Upper lobe of right lung (tissue), 1 donor: ENCODE measurements at regions not wholly inside any gene's neighbourhood (a gene's known extent, or its start where the extent isn't known, plus 50 kb on each side); places are given as distances from the start of the nearest gene placed in this dataset.

Experiments
- ATAC-seq: fragments of 200-7000 bp; cut with Tn5 transposase; one replicate; pipeline ENCODE4 v1.9.1; 2020; ENCODE audit warnings: mild to moderate bottlenecking, moderate library complexity
- DNase-seq: peaks from one replicate; pipeline ENCODE4 v3.0.0-alpha.2; 2020
- H3K27ac ChIP-seq: fragments of 200-600 bp; one replicate; pipeline ENCODE4 v1.8.0; 2022
- H3K27me3 ChIP-seq: fragments of 200-600 bp; one replicate; pipeline ENCODE4 v1.8.0; 2022; ENCODE audit warnings: mild to moderate bottlenecking
- H3K36me3 ChIP-seq: fragments of 200-600 bp; one replicate; pipeline ENCODE4 v1.8.0; 2022
- H3K4me1 ChIP-seq: fragments of 200-600 bp; one replicate; pipeline ENCODE4 v1.8.0; 2022
- H3K4me3 ChIP-seq: fragments of 200-600 bp; one replicate; pipeline ENCODE4 v1.8.0; 2022; ENCODE audit warnings: mild to moderate bottlenecking
- H3K9me3 ChIP-seq: fragments of 200-600 bp; one replicate; pipeline ENCODE4 v1.8.0; 2022
- intact Hi-C: fragments of 100-400 bp; cut with DNase I; formaldehyde crosslinking; loops from one replicate; pipeline ENCODE4 v1.11.0; 2022
- TF ChIP-seq, protein P1 (sequence below): fragments of 200-600 bp; IDR thresholded peaks from one replicate; pipeline ENCODE4 v1.8.0; 2022; ENCODE audit warnings: antibody characterized with exemption
- donor health status: DM: no; HTN: yes; CAD: no; lungs with severe emphysema.

DNA sequence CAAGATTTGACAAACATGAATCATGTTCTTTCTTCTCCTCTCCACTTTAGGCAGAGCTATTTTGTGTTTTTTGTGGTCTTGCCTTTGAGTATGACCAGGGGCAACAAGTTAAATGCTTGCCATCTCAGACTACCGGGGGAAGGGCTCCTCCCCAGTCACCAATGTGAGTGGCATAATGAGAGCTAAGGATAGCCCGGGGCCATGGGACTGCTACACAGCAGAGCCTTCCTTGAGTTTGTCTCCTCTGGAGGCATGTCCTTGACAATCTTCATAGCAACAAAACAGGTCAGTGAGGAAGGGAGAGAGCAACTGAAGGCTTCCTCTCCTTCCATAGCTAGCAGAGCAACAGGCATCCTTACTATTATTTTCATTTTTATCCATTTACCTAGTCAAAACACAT, 299.3 kb downstream of the ENC1 start:
- no peaks in the 10 kb centered on the region for H3K27me3 ChIP-seq

DNA sequence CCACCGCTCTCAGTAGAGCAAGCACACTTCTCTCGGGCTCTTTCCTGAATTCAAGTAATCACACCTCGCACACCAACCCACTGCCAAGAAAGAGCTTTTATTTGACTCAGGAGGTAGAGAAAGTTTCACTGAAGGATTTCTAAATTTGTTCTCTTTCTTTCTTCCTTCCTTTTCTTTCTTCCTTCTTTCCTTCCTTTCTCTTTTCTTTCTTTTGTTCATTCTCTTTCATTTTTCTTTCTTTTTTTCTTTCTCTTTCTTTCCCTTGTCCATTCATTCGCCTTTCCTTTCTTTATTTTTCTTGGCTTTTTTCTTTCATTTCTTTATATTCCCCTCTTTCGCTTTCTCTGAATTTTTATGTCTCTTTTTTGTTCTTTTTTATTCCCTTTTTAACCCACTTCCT, 300.1 kb downstream of the ENC1 start:
- no peak overlapping the region for H3K27ac ChIP-seq
- H3K4me1 ChIP-seq = peaks cover 3% of the 10 kb centered on the region
- H3K27me3 ChIP-seq = no peaks in the 10 kb centered on the region
- no peaks in the 10 kb centered on the region for H3K9me3 ChIP-seq
- no peak for DNase-seq
- no peak for ATAC-seq
- no peaks in the 10 kb centered on the region for H3K36me3 ChIP-seq
- TF ChIP-seq, protein P1, sequence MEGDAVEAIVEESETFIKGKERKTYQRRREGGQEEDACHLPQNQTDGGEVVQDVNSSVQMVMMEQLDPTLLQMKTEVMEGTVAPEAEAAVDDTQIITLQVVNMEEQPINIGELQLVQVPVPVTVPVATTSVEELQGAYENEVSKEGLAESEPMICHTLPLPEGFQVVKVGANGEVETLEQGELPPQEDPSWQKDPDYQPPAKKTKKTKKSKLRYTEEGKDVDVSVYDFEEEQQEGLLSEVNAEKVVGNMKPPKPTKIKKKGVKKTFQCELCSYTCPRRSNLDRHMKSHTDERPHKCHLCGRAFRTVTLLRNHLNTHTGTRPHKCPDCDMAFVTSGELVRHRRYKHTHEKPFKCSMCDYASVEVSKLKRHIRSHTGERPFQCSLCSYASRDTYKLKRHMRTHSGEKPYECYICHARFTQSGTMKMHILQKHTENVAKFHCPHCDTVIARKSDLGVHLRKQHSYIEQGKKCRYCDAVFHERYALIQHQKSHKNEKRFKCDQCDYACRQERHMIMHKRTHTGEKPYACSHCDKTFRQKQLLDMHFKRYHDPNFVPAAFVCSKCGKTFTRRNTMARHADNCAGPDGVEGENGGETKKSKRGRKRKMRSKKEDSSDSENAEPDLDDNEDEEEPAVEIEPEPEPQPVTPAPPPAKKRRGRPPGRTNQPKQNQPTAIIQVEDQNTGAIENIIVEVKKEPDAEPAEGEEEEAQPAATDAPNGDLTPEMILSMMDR = no peak
- intact Hi-C loops = no loop called here
- no peak overlapping the region for H3K4me3 ChIP-seq

More for the DNA sequence above, 299.3 kb downstream of the ENC1 start:
- no peaks in the 10 kb centered on the region for H3K9me3 ChIP-seq
- no peak overlapping the region for H3K4me3 ChIP-seq
- H3K4me1 ChIP-seq = peaks cover 3% of the 10 kb centered on the region
- no peak for DNase-seq
- H3K27ac ChIP-seq = no peak overlapping the region
- no peaks in the 10 kb centered on the region for H3K36me3 ChIP-seq
- intact Hi-C loops = no loop called here
- TF ChIP-seq, protein P1 = no peak
- no peak for ATAC-seq

DNA sequence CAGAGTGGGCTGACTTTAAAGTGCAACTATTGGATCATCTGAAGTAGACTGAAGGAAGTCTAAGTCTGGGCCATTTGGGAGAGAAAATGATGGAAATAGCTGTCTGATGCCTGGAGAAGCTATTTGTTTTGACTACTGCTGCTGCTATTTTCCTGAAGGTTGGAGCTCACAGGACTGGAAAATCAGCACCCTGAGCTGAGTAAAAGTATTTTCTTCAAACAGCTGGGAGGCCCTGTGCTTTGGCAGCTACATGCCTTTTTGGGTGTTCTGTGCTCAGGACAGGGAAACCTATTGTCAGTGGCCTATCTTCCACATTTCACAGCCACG, 302.6 kb downstream of the ENC1 start:
- ATAC-seq = no peak
- H3K36me3 ChIP-seq = no peaks in the 10 kb centered on the region
- no peak overlapping the region for H3K4me3 ChIP-seq
- no peaks in the 10 kb centered on the region for H3K4me1 ChIP-seq
- TF ChIP-seq, protein P1 = no peak
- no peak for DNase-seq
- no peak overlapping the region for H3K27ac ChIP-seq
- intact Hi-C loops = no loop called here
- H3K9me3 ChIP-seq = no peaks in the 10 kb centered on the region
- no peaks in the 10 kb centered on the region for H3K27me3 ChIP-seq

DNA sequence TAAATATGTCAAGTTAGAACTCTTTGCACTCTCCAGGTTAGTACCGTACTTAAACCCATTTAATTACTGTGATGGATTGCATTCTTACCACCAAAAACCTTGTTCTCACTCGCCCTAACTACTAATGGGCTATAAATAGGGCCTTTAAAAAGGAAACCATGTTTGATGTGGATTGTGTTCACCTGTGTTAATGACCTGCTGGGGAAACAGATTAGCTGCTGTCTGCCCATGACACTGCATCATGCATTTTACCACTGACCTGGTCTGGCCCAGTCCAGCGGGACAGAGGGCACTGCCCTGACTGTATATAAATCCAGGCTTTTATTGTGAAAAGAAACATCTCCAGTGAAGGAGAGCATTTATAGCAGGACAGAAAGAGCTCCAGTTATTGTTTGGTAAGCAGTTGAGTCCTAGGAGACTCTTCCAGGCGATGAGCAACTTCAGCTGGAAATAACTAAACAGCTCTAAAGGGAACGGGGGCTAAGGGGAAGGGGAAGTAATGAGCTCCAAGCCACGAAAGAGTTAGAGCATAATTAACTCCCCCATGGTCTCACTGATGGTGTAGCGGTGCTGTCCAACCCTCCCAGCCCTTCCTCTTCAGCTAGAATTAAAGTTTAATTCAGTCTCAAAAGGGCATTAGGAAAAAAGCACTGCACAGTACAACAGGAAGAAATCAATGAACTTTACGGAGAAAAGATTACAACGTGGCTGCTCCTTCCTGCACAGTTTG, 303.1 kb downstream of the ENC1 start:
- no peak for ATAC-seq

DNA sequence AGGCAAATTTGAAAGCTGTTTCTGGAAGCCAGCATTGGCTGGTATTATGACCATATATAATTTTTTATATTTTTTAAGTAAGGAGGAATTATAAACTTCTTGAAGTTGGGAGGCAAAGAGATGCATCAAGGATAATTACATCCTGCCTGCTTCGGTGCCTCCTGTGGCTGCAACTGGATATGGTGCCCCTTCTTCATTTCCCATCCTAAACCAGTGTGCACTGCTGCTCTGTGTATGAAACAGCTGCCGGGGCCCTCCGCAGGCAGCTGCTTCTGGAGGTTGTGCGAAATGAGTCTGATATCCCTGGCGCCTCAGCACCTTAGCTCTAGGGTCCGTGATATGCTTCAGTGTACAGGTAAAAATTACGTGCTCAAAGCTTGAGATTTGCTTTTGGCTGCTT, 304.2 kb downstream of the ENC1 start:
- no peak overlapping the region for H3K27ac ChIP-seq
- no peak for ATAC-seq
- DNase-seq = no peak
- intact Hi-C loops = no loop called here
- no peaks in the 10 kb centered on the region for H3K36me3 ChIP-seq
- H3K4me1 ChIP-seq = no peaks in the 10 kb centered on the region
- no peaks in the 10 kb centered on the region for H3K27me3 ChIP-seq
- no peak overlapping the region for H3K4me3 ChIP-seq
- no peaks in the 10 kb centered on the region for H3K9me3 ChIP-seq
- TF ChIP-seq, protein P1 = no peak

More for the DNA sequence above, 303.1 kb downstream of the ENC1 start:
- no peak overlapping the region for H3K4me3 ChIP-seq
- DNase-seq = no peak
- no peaks in the 10 kb centered on the region for H3K27me3 ChIP-seq
- H3K4me1 ChIP-seq = no peaks in the 10 kb centered on the region
- H3K9me3 ChIP-seq = no peaks in the 10 kb centered on the region
- H3K36me3 ChIP-seq = no peaks in the 10 kb centered on the region
- TF ChIP-seq, protein P1 = no peak
- intact Hi-C loops = no loop called here
- no peak overlapping the region for H3K27ac ChIP-seq
